HL-60 (cell line): ENCODE measurements at regions not wholly inside any gene's neighbourhood (a gene's known extent, or its start where the extent isn't known, plus 50 kb on each side); places are given as distances from the start of the nearest gene placed in this dataset.

Source experiments
- DNase-seq, 2 experiments: peaks; one replicate each; pipeline ENCODE4 v3.0.0-alpha.2; 2010 to 2020; ENCODE audit warnings: low read depth in 1 of 2, low spot score in 1 of 2
- H3K27ac ChIP-seq: fragments of 250-450 bp; sonication (Bioruptor Pico); replicated peaks from 2 replicates; pipeline ENCODE4 v1.5.1; 2020; ENCODE audit warnings: mild to moderate bottlenecking, moderate library complexity
- H3K27me3 ChIP-seq: fragments of 250-450 bp; sonication (Bioruptor Pico); 2 replicates; pipeline ENCODE4 v1.5.1; 2021; ENCODE audit warnings: mild to moderate bottlenecking, moderate library complexity; ENCODE audit not compliant: insufficient read depth, poor library complexity, severe bottlenecking
- H3K4me3 ChIP-seq: replicated peaks from 2 replicates; pipeline ENCODE4 v1.5.1; 2011; ENCODE audit warnings: mild to moderate bottlenecking, control low read depth, low read length; ENCODE audit not compliant: insufficient read depth
- GABPA ChIP-seq: IDR thresholded peaks from 2 replicates; pipeline ENCODE4 v1.6.1; 2012; ENCODE audit warnings: low read depth
- POLR2AphosphoS5 ChIP-seq: IDR thresholded peaks from 2 replicates; pipeline ENCODE4 v1.6.1; 2012; ENCODE audit warnings: low read depth
- SPI1 ChIP-seq: IDR thresholded peaks from 2 replicates; pipeline ENCODE4 v1.6.1; 2012; ENCODE audit warnings: low read depth, mild to moderate bottlenecking, borderline replicate concordance
- TF ChIP-seq, protein P1 (sequence below): IDR thresholded peaks from one replicate; pipeline ENCODE4 v1.5.1; 2011; ENCODE audit warnings: low read length, control low read depth, inconsistent platforms; ENCODE audit not compliant: insufficient read depth
- TF ChIP-seq, protein P2 (sequence below): IDR thresholded peaks from 2 replicates; pipeline ENCODE4 v1.6.1; 2012; ENCODE audit warnings: low read depth; ENCODE audit not compliant: insufficient replicate concordance

DNA sequence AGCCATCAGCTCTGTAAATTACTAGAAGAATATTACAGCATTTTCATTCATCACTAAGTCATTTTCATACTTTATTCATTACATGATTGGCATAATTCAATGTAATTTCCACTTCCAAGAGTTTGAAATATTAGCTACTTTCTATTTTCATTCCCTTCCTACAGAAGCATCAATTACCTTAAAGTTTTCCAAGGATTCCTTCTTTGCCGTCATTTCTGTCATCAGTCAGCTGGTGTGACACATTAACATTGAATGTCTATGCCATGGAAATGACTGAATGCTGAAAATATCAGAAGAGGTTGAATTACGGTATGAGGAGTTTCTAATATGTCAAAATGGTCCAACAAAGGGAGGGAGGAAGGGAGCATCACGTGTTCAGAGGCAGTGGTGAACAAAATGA is 718.2 kb upstream of the GRM7 start:
- Histone ChIP-seq H3K4me3 (no peak overlapping the region), H3K27ac (no peak overlapping the region), H3K27me3 (no peaks in the 10 kb centered on the region)
- no peak for DNase-seq
- TF ChIP-seq GABPA = no peak
- no peak for TF ChIP-seq POLR2AphosphoS5
- TF ChIP-seq, protein P1, sequence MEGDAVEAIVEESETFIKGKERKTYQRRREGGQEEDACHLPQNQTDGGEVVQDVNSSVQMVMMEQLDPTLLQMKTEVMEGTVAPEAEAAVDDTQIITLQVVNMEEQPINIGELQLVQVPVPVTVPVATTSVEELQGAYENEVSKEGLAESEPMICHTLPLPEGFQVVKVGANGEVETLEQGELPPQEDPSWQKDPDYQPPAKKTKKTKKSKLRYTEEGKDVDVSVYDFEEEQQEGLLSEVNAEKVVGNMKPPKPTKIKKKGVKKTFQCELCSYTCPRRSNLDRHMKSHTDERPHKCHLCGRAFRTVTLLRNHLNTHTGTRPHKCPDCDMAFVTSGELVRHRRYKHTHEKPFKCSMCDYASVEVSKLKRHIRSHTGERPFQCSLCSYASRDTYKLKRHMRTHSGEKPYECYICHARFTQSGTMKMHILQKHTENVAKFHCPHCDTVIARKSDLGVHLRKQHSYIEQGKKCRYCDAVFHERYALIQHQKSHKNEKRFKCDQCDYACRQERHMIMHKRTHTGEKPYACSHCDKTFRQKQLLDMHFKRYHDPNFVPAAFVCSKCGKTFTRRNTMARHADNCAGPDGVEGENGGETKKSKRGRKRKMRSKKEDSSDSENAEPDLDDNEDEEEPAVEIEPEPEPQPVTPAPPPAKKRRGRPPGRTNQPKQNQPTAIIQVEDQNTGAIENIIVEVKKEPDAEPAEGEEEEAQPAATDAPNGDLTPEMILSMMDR = no peak
- TF ChIP-seq, protein P2, sequence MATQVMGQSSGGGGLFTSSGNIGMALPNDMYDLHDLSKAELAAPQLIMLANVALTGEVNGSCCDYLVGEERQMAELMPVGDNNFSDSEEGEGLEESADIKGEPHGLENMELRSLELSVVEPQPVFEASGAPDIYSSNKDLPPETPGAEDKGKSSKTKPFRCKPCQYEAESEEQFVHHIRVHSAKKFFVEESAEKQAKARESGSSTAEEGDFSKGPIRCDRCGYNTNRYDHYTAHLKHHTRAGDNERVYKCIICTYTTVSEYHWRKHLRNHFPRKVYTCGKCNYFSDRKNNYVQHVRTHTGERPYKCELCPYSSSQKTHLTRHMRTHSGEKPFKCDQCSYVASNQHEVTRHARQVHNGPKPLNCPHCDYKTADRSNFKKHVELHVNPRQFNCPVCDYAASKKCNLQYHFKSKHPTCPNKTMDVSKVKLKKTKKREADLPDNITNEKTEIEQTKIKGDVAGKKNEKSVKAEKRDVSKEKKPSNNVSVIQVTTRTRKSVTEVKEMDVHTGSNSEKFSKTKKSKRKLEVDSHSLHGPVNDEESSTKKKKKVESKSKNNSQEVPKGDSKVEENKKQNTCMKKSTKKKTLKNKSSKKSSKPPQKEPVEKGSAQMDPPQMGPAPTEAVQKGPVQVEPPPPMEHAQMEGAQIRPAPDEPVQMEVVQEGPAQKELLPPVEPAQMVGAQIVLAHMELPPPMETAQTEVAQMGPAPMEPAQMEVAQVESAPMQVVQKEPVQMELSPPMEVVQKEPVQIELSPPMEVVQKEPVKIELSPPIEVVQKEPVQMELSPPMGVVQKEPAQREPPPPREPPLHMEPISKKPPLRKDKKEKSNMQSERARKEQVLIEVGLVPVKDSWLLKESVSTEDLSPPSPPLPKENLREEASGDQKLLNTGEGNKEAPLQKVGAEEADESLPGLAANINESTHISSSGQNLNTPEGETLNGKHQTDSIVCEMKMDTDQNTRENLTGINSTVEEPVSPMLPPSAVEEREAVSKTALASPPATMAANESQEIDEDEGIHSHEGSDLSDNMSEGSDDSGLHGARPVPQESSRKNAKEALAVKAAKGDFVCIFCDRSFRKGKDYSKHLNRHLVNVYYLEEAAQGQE = no peak
- TF ChIP-seq SPI1 = no peak

DNA sequence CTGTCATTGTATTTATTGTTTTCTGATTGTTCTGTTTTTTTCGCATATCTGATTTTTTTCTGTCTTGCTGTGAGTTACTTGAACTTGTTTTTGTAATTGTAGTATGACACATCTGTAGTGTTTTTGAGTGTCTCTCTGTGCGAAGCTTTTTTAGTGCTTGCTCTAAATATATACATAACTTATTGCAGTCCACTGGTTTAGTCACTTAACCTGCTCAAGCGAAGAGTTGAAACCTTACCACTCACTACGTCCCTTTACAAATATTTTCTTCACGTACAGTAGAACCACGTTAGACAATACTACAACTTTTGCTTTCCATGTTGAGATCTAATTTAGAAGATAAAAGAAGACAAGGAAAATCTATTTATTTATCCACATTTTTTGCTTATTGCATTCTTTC is 713.0 kb upstream of the GRM7 start:
- Histone ChIP-seq H3K4me3 (no peak overlapping the region), H3K27ac (no peak overlapping the region), H3K27me3 (no peaks in the 10 kb centered on the region)
- TF ChIP-seq GABPA = no peak
- TF ChIP-seq SPI1 = no peak
- TF ChIP-seq POLR2AphosphoS5 = no peak
- TF ChIP-seq, protein P1 = no peak
- TF ChIP-seq, protein P2 = no peak
- DNase-seq = no peak

DNA sequence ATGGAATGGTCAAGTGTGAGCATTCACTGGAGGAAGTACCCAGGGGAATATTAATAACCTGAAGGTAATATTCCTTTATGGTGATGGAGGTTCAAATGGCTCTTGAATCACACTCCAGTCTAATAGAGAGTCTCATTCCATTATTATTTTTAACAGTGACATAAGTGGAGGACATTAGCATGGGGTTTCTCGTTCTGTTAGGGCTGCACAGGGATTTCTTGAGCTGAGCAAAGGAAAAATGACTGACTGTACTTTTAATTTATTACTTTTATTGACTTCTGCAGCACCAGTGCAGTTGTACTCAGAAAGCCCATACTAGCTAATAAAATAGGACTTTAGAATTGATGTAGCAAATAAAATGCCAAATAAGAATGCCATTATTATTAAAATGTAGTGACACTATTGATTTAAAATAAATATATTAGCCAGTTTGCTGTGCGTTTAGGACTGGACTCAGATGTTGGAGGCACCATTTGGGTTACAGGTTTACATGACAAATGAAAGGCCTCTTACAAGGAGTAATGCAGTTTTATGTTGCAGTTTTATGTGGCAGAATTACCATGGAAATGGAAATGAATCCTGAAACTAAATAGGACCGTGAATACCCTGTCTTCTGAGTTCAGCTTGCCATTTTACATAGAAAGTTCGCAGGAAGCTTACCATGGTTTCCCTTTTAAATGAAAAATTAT is 705.1 kb upstream of the GRM7 start:
- Histone ChIP-seq H3K27ac (no peak overlapping the region), H3K4me3 (no peak overlapping the region), H3K27me3 (no peaks in the 10 kb centered on the region)
- DNase-seq = no peak
- TF ChIP-seq POLR2AphosphoS5 (no peak), GABPA (no peak), SPI1 (no peak)
- TF ChIP-seq, protein P2 = no peak
- TF ChIP-seq, protein P1 = no peak
